Right renal pelvis (tissue), 4 donors: ENCODE measurements at regions not wholly inside any gene's neighbourhood (a gene's known extent, or its start where the extent isn't known, plus 50 kb on each side); places are given as distances from the start of the nearest gene placed in this dataset.

Experiments used
- DNase-seq, 4 donors: peaks; one replicate each; pipeline ENCODE4 v3.0.0-alpha.2; 2013; ENCODE audit warnings: low read depth in 4 of 4, low spot score in 3 of 4, missing footprints in 1 of 4

GRCh38 chr14:40317690-40318089 is 885.5 kb upstream of the FBXO33 start:
- no peak for DNase-seq

GRCh38 chr14:40312296-40312695 is 880.1 kb upstream of the FBXO33 start:
- no peak for DNase-seq

- no peak for DNase-seq
Observed at GRCh38 chr14:40309124-40309523, 876.9 kb upstream of the FBXO33 start.

GRCh38 chr14:40308240-40308639 is 876.0 kb upstream of the FBXO33 start:
- DNase-seq, result no peak

GRCh38 chr14:40296821-40297220 is 864.6 kb upstream of the FBXO33 start:
- DNase-seq, result no peak

- no peak for DNase-seq
Observed at GRCh38 chr14:40292664-40293063, 860.4 kb upstream of the FBXO33 start.

- DNase-seq, result no peak
Observed at GRCh38 chr14:40282196-40282595, 850.0 kb upstream of the FBXO33 start.

GRCh38 chr14:40280652-40281051 is 848.4 kb upstream of the FBXO33 start:
- no peak for DNase-seq

- DNase-seq, result no peak
Observed at GRCh38 chr14:40273417-40273816, 841.2 kb upstream of the FBXO33 start.

GRCh38 chr14:40271480-40271879 is 839.2 kb upstream of the FBXO33 start:
- DNase-seq, result no peak

- no peak for DNase-seq
Observed at GRCh38 chr14:40269436-40269835, 837.2 kb upstream of the FBXO33 start.

GRCh38 chr14:40268236-40268635 is 836.0 kb upstream of the FBXO33 start:
- no peak for DNase-seq

- no peak for DNase-seq
Observed at GRCh38 chr14:40265096-40265495, 832.9 kb upstream of the FBXO33 start.

- DNase-seq, result no peak
Observed at GRCh38 chr14:40252817-40253447, 820.7 kb upstream of the FBXO33 start.

- no peak for DNase-seq
Observed at GRCh38 chr14:40248671-40249070, 816.4 kb upstream of the FBXO33 start.

GRCh38 chr14:40240245-40240859 is 808.1 kb upstream of the FBXO33 start:
- no peak for DNase-seq

- DNase-seq, result no peak
Observed at GRCh38 chr14:40232302-40232701, 800.1 kb upstream of the FBXO33 start.

- DNase-seq, result no peak
Observed at GRCh38 chr14:40229676-40230075, 797.4 kb upstream of the FBXO33 start.

GRCh38 chr14:40222996-40223395 is 790.8 kb upstream of the FBXO33 start:
- DNase-seq, result no peak

- DNase-seq, result no peak
Observed at GRCh38 chr14:40221428-40221827, 789.2 kb upstream of the FBXO33 start.

GRCh38 chr14:40219032-40219431 is 786.8 kb upstream of the FBXO33 start:
- no peak for DNase-seq

GRCh38 chr14:40218282-40218941 is 786.2 kb upstream of the FBXO33 start:
- DNase-seq, result no peak
